ENCODE measurements at regions not wholly inside any gene's neighbourhood (a gene's known extent, or its start where the extent isn't known, plus 50 kb on each side); places are given as distances from the start of the nearest gene placed in this dataset.
A peak's percentile ranks its signal among the peaks of the same experiment; 100 is the strongest.

GRCh38 chr13:79870766-79871165 is 389.8 kb downstream of the NDFIP2 start:
- peak overlapping the region; percentile 12; the same call in 1 of the 2 replicates for H3K27ac Mint-ChIP-seq
- H3K4me1 Mint-ChIP-seq (ENCODE audit: low read depth), result peaks cover 49% of the 10 kb centered on the region
- H3K27me3 Mint-ChIP-seq (ENCODE audit: insufficient read depth), result no peaks in the 10 kb centered on the region
- no peaks in the 10 kb centered on the region for H3K36me3 Mint-ChIP-seq (ENCODE audit: low read depth)
- TF ChIP-seq, protein P1, sequence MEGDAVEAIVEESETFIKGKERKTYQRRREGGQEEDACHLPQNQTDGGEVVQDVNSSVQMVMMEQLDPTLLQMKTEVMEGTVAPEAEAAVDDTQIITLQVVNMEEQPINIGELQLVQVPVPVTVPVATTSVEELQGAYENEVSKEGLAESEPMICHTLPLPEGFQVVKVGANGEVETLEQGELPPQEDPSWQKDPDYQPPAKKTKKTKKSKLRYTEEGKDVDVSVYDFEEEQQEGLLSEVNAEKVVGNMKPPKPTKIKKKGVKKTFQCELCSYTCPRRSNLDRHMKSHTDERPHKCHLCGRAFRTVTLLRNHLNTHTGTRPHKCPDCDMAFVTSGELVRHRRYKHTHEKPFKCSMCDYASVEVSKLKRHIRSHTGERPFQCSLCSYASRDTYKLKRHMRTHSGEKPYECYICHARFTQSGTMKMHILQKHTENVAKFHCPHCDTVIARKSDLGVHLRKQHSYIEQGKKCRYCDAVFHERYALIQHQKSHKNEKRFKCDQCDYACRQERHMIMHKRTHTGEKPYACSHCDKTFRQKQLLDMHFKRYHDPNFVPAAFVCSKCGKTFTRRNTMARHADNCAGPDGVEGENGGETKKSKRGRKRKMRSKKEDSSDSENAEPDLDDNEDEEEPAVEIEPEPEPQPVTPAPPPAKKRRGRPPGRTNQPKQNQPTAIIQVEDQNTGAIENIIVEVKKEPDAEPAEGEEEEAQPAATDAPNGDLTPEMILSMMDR (IDR thresholded peaks at IDR 0.05), result no peak
- no peak for DNase-seq
- H3K9me3 Mint-ChIP-seq, result no peaks in the 10 kb centered on the region
- H3K4me3 Mint-ChIP-seq, result no peak overlapping the region

- no peaks in the 10 kb centered on the region for H3K27me3 Mint-ChIP-seq (ENCODE audit: insufficient read depth)
- no peaks in the 10 kb centered on the region for H3K36me3 Mint-ChIP-seq (ENCODE audit: low read depth)
- H3K9me3 Mint-ChIP-seq, result no peaks in the 10 kb centered on the region
- no peak overlapping the region for H3K27ac Mint-ChIP-seq
- TF ChIP-seq, protein P1 (IDR thresholded peaks at IDR 0.05), result no peak
- peaks cover 47% of the 10 kb centered on the region for H3K4me1 Mint-ChIP-seq (ENCODE audit: low read depth)
- no peak for DNase-seq
- H3K4me3 Mint-ChIP-seq, result no peak overlapping the region
Observed at GRCh38 chr13:79870123-79870522, 389.2 kb downstream of the NDFIP2 start.

DNA sequence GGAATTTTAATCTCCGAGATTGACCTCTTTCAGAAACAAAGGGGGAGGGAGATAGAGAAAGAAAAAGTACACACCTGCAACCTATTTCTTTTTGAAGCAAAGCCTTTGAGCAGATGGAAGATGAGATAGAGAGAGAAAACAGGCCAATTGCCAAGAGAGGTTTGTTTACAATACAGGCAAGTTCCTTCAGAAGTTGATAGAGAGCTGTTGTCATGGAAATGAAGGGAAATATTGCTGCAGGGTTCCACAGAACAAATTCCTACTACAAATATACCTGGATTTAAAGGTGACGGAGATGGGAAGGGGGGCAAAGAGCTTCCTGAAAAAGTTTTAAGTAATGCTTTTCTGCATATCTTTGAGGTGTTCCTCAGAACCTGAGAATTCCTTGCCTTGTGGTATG is 388.4 kb downstream of the NDFIP2 start:
- H3K9me3 Mint-ChIP-seq, result no peaks in the 10 kb centered on the region
- no peak for DNase-seq
- no peaks in the 10 kb centered on the region for H3K27me3 Mint-ChIP-seq (ENCODE audit: insufficient read depth)
- peaks cover 39% of the 10 kb centered on the region for H3K4me1 Mint-ChIP-seq (ENCODE audit: low read depth)
- no peak overlapping the region for H3K27ac Mint-ChIP-seq
- H3K4me3 Mint-ChIP-seq, result no peak overlapping the region
- H3K36me3 Mint-ChIP-seq (ENCODE audit: low read depth), result no peaks in the 10 kb centered on the region
- TF ChIP-seq, protein P1 (IDR thresholded peaks at IDR 0.05), result no peak

GRCh38 chr13:79867254-79867653 is 386.3 kb downstream of the NDFIP2 start:
- TF ChIP-seq, protein P1 (IDR thresholded peaks at IDR 0.05), result no peak
- Mint-ChIP-seq H3K27me3 (ENCODE audit: insufficient read depth) (no peaks in the 10 kb centered on the region), H3K27ac (no peak overlapping the region), H3K36me3 (ENCODE audit: low read depth) (no peaks in the 10 kb centered on the region), H3K9me3 (no peaks in the 10 kb centered on the region), H3K4me1 (ENCODE audit: low read depth) (peaks cover 36% of the 10 kb centered on the region), H3K4me3 (no peak overlapping the region)
- DNase-seq, result no peak

DNA sequence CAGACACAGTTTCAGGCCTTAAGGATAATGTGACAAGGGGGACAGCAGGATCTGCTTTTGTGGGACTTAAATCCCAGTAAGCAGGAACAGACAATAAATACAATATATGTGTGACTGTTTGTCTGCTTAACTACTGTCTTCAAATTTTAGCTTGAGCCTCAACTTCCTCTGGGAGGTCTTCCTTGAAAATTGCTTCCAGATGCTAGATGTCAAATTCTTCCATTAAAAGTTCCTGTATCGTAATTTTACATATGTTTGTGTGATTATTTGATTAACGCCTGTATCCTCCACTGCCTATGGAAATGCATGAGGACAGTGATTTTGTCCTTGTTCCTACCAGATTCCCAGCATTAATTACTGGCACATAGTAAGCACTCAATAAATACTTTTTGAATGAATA is 385.5 kb downstream of the NDFIP2 start:
- H3K36me3 Mint-ChIP-seq (ENCODE audit: low read depth), result no peaks in the 10 kb centered on the region
- H3K27me3 Mint-ChIP-seq (ENCODE audit: insufficient read depth), result no peaks in the 10 kb centered on the region
- no peaks in the 10 kb centered on the region for H3K9me3 Mint-ChIP-seq
- no peak for DNase-seq
- TF ChIP-seq, protein P1 (IDR thresholded peaks at IDR 0.05), result no peak
- no peak overlapping the region for H3K27ac Mint-ChIP-seq
- H3K4me3 Mint-ChIP-seq, result no peak overlapping the region
- H3K4me1 Mint-ChIP-seq (ENCODE audit: low read depth), result peaks cover 36% of the 10 kb centered on the region

- Mint-ChIP-seq H3K4me1 (ENCODE audit: low read depth) (peaks cover 11% of the 10 kb centered on the region), H3K4me3 (no peak overlapping the region), H3K27me3 (ENCODE audit: insufficient read depth) (no peaks in the 10 kb centered on the region), H3K9me3 (no peaks in the 10 kb centered on the region), H3K36me3 (ENCODE audit: low read depth) (no peaks in the 10 kb centered on the region), H3K27ac (no peak overlapping the region)
- DNase-seq, result no peak
- TF ChIP-seq, protein P1 (IDR thresholded peaks at IDR 0.05), result no peak
Observed at GRCh38 chr13:79862515-79862914, 381.6 kb downstream of the NDFIP2 start.

Data from HFFc6 (cell line).